SU-DHL-6 (cell line): ENCODE measurements at regions not wholly inside any gene's neighbourhood (a gene's known extent, or its start where the extent isn't known, plus 50 kb on each side); places are given as distances from the start of the nearest gene placed in this dataset.

Experiments
- EZH2phosphoT487 ChIP-seq: fragments of 200-600 bp; sonication (generic), shearing (Covaris generic); conservative IDR thresholded peaks from 2 replicates; pipeline ENCODE4 v1.6.1; 2018; ENCODE audit warnings: mild to moderate bottlenecking, antibody characterized with exemption, low read length, moderate library complexity, mixed read lengths
- TF ChIP-seq, protein P1 (sequence below): fragments of 200-600 bp; sonication (generic); IDR thresholded peaks from one replicate; pipeline ENCODE4 v1.5.1; 2017; ENCODE audit warnings: antibody characterized with exemption, mild to moderate bottlenecking, low read length, moderate library complexity; ENCODE audit not compliant: insufficient read depth, poor library complexity, severe bottlenecking

DNA sequence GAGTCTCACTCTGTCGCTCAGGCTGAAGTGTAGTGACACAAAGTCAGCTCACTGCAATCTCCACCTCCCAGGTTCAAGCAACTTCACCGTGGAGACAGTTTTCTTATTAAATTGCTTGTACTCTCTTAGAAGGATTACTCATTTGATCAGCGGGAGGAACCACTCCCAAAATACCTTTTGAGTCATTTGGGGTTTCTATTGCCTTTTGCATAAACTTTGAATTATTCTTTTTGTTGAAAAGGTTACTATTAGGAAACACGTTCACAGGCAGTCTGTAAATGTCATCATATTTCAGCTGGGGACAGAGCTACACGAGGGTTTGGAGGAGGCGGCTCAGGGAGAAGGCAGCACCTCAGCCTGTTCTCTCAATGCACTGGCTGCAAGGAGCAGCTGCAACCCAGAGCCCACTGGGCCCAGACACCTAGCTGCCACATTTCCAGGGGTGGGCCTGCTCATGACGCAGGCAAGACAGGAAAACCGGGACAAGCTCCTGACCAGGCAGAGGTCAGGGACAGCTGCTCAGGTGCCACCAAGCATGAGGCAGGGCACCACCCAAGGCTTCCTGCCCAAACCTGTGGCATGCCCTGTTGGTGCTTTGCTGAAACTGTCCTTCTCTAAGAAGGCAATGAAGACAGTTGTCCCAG is 205.9 kb downstream of the BMP7 start:
- TF ChIP-seq, protein P1, sequence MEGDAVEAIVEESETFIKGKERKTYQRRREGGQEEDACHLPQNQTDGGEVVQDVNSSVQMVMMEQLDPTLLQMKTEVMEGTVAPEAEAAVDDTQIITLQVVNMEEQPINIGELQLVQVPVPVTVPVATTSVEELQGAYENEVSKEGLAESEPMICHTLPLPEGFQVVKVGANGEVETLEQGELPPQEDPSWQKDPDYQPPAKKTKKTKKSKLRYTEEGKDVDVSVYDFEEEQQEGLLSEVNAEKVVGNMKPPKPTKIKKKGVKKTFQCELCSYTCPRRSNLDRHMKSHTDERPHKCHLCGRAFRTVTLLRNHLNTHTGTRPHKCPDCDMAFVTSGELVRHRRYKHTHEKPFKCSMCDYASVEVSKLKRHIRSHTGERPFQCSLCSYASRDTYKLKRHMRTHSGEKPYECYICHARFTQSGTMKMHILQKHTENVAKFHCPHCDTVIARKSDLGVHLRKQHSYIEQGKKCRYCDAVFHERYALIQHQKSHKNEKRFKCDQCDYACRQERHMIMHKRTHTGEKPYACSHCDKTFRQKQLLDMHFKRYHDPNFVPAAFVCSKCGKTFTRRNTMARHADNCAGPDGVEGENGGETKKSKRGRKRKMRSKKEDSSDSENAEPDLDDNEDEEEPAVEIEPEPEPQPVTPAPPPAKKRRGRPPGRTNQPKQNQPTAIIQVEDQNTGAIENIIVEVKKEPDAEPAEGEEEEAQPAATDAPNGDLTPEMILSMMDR = no peak
- no peak for TF ChIP-seq EZH2phosphoT487
